ENCODE measurements at regions not wholly inside any gene's neighbourhood (a gene's known extent, or its start where the extent isn't known, plus 50 kb on each side); places are given as distances from the start of the nearest gene placed in this dataset.

GRCh38 chr10:29962166-29962850, 97.1 kb downstream of the JCAD start:
- H3K4me3 ChIP-seq (ENCODE audit: low read length), result no peak overlapping the region
- no peak for TF ChIP-seq ZNF274 (IDR thresholded peaks at IDR 0.05; ENCODE audit: low read depth, low read length)

GRCh38 chr10:29961351-29961750, 98.0 kb downstream of the JCAD start:
- no peak overlapping the region for H3K4me3 ChIP-seq (ENCODE audit: low read length)
- TF ChIP-seq ZNF274 (IDR thresholded peaks at IDR 0.05; ENCODE audit: low read depth, low read length), result no peak

DNA sequence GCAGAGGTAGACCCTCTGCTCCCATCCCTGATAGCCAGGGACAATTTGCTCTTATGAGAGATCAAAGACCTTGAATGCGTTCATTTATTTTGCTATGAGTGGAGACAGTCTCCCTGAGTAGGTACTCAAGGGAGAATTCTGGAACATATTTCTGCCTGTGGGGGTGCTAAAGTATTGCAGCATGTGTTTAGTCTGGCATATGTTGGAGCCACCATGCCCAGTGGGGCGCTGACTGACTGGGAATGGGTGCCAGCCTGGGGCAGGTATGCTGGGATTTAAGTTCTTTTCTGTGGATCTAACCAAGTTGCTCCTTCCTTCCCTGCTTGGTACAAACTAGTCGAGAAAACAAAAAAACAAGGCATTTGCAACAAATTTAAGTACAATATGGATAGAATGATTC, 99.1 kb downstream of the JCAD start:
- TF ChIP-seq ZNF274 (IDR thresholded peaks at IDR 0.05; ENCODE audit: low read depth, low read length), result no peak
- no peak overlapping the region for H3K4me3 ChIP-seq (ENCODE audit: low read length)

GRCh38 chr10:29959586-29959985, 99.8 kb downstream of the JCAD start:
- no peak overlapping the region for H3K4me3 ChIP-seq (ENCODE audit: low read length)
- TF ChIP-seq ZNF274 (IDR thresholded peaks at IDR 0.05; ENCODE audit: low read depth, low read length), result no peak

DNA sequence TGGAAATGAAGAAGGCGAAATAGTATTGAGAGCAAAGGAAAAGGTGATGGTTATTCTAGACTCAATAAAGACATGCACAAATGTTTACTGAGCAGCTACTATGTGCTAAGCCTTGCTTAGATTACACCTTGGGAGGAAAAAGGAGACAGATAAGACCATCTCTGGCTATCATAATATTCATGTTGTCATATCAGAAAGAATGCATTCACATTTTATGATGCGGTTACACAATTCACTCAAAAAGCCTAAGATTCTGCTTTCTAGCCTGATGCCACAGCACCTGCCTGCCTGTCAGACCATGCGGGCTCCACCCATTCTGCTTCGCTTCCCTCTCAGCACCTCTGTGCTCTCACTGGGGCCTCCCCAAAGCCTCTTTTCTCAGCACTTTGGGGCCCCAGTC, 100.9 kb downstream of the JCAD start:
- no peak overlapping the region for H3K4me3 ChIP-seq (ENCODE audit: low read length)
- TF ChIP-seq ZNF274 (IDR thresholded peaks at IDR 0.05; ENCODE audit: low read depth, low read length), result no peak

DNA sequence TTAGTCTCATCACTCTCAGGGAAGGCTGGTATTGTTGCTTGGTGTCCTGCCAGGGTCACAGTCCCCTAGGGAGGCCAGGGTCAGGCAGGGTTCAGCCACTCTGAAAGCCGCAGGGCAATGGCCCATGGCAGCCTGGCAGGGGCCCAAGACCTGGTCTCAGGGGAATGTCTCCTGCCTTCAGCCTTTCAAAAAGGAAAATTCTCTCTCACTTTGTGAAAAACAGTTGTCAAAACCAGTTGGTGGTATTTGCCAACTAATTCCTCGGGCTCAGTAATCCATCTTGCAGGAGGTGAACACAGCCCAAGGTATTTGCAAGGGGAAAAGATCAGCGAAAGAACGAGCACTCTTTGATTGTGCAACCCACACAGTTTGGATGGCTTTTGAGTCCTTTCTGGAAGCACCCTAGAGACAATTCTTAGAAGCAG, 101.5 kb downstream of the JCAD start:
- no peak overlapping the region for H3K4me3 ChIP-seq (ENCODE audit: low read length)
- no peak for TF ChIP-seq ZNF274 (IDR thresholded peaks at IDR 0.05; ENCODE audit: low read depth, low read length)

- TF ChIP-seq ZNF274 (IDR thresholded peaks at IDR 0.05; ENCODE audit: low read depth, low read length), result no peak
- H3K4me3 ChIP-seq (ENCODE audit: low read length), result no peak overlapping the region
Measured at GRCh38 chr10:29957236-29957635, 102.2 kb downstream of the JCAD start.

DNA sequence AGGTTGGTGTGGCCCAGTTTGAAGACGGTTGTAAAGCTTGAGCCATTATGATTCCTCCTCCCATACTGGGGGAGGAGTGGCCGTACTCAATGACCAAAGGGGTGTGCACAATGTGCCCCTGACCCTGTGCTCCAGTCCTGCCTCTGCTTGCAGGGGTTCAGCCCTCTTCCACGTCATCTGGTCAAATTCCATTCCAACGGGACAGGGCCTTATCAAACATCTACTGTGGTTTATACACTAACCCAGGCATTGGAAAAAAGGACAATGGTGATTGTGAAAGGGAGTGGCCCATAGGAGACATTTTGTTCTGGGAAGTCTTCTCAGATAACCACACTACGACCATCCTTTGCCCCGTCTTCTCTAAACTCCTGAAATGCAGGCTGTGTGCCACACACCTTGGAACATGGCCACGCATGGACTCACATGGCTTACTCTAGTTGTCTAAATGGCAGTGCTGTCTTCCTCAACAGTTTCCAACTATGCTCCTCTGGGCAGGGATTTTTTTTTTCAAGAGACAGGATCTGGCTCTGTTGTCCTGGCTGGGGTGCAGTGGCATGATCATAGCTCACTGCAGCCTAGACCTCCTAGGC, 103.0 kb downstream of the JCAD start:
- no peak for TF ChIP-seq ZNF274 (IDR thresholded peaks at IDR 0.05; ENCODE audit: low read depth, low read length)
- no peak overlapping the region for H3K4me3 ChIP-seq (ENCODE audit: low read length)

DNA sequence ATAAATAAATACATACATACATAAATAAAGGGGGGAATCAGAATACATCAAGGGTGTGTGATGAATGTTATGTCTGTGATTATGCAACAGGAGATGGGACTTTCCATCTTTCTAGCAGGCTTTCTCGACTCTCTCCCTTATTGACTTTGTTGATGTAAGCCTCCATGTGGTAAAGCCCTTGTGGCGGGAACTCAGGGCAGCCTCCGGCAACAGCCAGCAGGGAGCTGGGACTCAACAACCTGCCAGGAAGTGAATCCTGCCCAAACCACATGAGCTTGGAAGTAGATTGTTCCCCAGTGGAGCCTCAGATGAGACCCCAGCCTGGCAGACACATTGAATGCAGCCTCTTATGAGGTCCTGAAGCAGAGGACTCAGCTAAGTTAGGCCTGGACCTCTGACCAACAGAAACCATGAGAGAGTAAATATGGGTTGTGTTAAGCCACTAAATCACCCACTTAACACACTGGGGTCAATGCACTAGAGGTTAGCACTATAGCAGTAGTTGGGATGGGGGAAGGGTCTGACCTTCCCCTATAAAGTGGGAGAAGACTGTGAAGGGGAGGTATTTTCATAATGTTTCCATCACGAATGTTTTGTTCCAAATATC, 104.0 kb downstream of the JCAD start:
- TF ChIP-seq ZNF274 (IDR thresholded peaks at IDR 0.05; ENCODE audit: low read depth, low read length), result no peak
- H3K4me3 ChIP-seq (ENCODE audit: low read length), result no peak overlapping the region

GRCh38 chr10:29951441-29951931, 107.9 kb downstream of the JCAD start:
- H3K4me3 ChIP-seq (ENCODE audit: low read length), result no peak overlapping the region
- TF ChIP-seq ZNF274 (IDR thresholded peaks at IDR 0.05; ENCODE audit: low read depth, low read length), result no peak

GRCh38 chr10:29950391-29950790, 109.0 kb downstream of the JCAD start:
- TF ChIP-seq ZNF274 (IDR thresholded peaks at IDR 0.05; ENCODE audit: low read depth, low read length), result no peak
- no peak overlapping the region for H3K4me3 ChIP-seq (ENCODE audit: low read length)

DNA sequence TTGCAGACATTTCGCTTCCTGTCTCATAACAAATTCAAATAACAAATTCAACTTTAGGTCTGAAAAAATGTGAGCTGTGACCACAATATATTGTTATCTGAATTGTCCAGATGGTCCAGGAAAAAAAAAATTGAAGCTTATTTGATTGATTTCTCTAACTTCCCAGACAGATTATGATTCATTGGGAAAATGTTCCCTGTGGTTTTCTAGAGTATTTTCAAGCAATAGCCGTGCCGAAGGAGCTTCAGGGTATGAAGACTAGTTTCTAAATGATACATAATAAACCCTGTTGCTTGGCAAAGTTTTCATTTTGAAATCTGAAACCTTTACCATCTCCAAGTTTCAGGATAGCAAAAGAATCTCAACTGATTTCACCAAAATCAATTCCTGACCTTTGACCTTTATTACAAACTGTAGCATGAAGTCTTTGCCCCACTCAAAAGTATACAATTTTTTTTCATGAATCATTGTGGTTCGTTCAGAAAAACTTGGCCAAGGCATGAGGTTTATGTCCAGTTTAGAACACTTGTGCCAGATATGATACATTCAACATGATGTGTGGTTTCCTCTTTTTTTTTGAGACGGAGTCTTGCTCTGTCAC, 109.9 kb downstream of the JCAD start:
- H3K4me3 ChIP-seq (ENCODE audit: low read length), result no peak overlapping the region
- TF ChIP-seq ZNF274 (IDR thresholded peaks at IDR 0.05; ENCODE audit: low read depth, low read length), result no peak

- TF ChIP-seq ZNF274 (IDR thresholded peaks at IDR 0.05; ENCODE audit: low read depth, low read length), result no peak
- H3K4me3 ChIP-seq (ENCODE audit: low read length), result no peak overlapping the region
Measured at GRCh38 chr10:29948881-29949355, 110.5 kb downstream of the JCAD start.

DNA sequence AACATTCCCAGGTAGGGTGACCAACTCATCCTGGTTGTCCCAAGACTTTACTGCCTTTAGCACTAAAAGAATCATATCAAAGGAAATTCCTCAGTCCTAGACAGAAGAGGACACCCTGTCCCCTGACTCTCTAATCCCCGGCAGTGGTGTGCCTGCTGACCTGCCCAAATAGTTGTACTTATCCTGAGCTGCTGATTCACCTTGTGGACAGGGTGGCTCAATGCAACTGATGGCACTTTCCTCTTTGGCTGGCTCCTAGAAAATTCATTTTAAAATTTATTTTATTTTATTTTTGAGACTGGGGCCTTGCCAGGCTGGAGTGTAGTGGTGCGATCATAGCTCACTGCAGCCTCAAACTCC, 111.7 kb downstream of the JCAD start:
- H3K4me3 ChIP-seq (ENCODE audit: low read length), result no peak overlapping the region
- TF ChIP-seq ZNF274 (IDR thresholded peaks at IDR 0.05; ENCODE audit: low read depth, low read length), result no peak

Measured in GM08714 (cell line).